ENCODE measurements at regions not wholly inside any gene's neighbourhood (a gene's known extent, or its start where the extent isn't known, plus 50 kb on each side); places are given as distances from the start of the nearest gene placed in this dataset.
"Not testable (repeated sequence)": the region's sequence is repeated elsewhere in the genome, so short reads cannot be mapped to it uniquely, and the experiment has no call there.

DNA sequence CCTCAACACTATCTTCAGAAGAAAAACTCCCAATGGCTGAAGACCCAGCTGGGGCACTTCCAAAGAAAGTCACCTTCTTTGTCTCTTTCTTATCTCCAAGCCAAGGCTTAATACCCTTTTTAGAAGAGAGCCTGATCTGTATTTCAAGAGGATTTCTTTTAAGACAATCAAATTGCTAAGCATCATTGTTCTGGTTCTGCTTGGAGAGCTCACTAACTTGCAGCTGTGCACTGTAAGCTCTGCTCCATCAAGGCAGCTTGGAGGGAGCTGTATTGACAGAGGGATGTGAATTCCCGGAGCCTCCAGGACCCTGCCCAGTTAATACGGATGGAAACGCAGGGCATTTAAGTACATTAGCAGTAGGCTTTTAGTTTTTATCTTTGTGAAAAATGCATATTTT, 253.1 kb downstream of the TDRD15 start:
- H3K9me3 Mint-ChIP-seq, result peaks cover 0 to 12% (median 4%) of the 10 kb centered on the region in 7 donors
- H3K27ac Mint-ChIP-seq, result no peak overlapping the region
- no peaks in the 10 kb centered on the region for H3K4me1 Mint-ChIP-seq
- no peak for DNase-seq
- no peak for ATAC-seq (ENCODE audit: low read depth in 2 of 2)
- H3K36me3 Mint-ChIP-seq, result no peaks in the 10 kb centered on the region
- H3K27me3 Mint-ChIP-seq, result no peaks in the 10 kb centered on the region
- no peak overlapping the region for H3K4me3 Mint-ChIP-seq

DNA sequence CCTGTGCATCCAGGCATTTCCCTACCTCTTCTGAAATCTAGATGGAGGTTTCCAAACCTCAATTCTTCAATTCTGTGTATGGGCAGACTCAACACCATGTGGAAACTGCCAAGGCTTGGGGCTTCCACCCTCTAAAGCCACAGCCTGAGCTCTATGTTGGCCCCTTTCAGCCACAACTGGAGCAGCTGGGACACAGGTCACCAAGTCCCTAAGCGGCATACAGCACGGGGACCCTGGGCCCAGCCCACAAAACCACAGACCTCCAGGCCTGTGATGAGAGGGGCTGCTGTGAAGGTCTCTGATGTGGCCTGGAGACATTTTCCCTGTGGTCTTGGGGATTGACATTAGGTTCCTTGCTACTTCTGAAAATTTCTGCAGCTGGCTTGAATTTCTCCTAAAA, 255.4 kb downstream of the TDRD15 start:
- no peak for ATAC-seq (ENCODE audit: low read depth in 2 of 2)
- no peaks in the 10 kb centered on the region for H3K27me3 Mint-ChIP-seq
- no peaks in the 10 kb centered on the region for H3K4me1 Mint-ChIP-seq
- H3K36me3 Mint-ChIP-seq, result no peaks in the 10 kb centered on the region
- H3K9me3 Mint-ChIP-seq, result peaks cover 0 to 12% (median 3%) of the 10 kb centered on the region in 7 donors
- H3K27ac Mint-ChIP-seq, result no peak overlapping the region
- no peak for DNase-seq
- H3K4me3 Mint-ChIP-seq, result no peak overlapping the region

DNA sequence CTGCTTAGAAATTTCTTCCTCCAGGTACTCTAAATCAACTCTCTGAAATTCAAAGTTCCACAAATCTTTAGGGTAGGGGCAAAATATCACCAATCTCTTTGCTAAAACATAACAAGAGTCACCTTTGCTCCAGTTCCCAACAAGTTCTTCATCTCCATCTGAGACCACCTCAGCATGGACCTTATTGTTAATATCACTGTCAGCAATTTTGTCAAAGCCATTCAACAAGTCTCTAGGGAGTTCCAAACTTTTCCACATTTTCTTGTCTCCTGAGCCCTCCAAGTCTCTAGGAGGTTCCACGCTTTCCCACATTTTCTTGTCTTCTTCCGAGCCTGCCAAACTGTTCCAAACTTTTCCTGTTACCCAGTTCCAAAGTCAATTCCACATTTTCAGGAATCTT, 255.9 kb downstream of the TDRD15 start:
- ATAC-seq (ENCODE audit: low read depth in 2 of 2); H3K4me1 Mint-ChIP-seq; H3K4me3 Mint-ChIP-seq; H3K27me3 Mint-ChIP-seq; H3K36me3 Mint-ChIP-seq; H3K27ac Mint-ChIP-seq; DNase-seq: not testable (repeated sequence)
- peaks cover 0 to 12% (median 3%) of the 10 kb centered on the region in 7 donors for H3K9me3 Mint-ChIP-seq

DNA sequence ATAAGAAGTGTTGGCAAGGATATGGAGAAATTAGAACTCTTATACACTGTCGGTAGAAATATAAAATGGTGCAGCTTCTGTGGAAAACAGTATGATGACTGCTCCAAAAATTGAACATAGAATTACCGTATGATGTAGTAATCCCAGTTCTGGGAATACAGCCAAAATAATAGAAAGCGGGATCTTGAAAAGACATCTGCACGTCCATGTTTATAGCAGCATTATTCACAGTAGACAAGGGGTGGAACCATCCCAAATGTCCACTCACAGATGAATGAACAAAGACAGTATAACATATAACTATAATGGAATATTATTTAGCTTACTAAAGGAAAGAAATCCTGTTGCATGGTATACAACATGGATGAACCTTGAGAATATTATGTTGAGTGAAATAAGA, 257.7 kb downstream of the TDRD15 start:
- no peaks in the 10 kb centered on the region for H3K4me1 Mint-ChIP-seq
- no peak for ATAC-seq (ENCODE audit: low read depth in 2 of 2)
- DNase-seq, result no peak
- no peaks in the 10 kb centered on the region for H3K27me3 Mint-ChIP-seq
- peaks cover 0 to 12% (median 3%) of the 10 kb centered on the region in 7 donors for H3K9me3 Mint-ChIP-seq
- no peaks in the 10 kb centered on the region for H3K36me3 Mint-ChIP-seq
- no peak overlapping the region for H3K4me3 Mint-ChIP-seq
- no peak overlapping the region for H3K27ac Mint-ChIP-seq

DNA sequence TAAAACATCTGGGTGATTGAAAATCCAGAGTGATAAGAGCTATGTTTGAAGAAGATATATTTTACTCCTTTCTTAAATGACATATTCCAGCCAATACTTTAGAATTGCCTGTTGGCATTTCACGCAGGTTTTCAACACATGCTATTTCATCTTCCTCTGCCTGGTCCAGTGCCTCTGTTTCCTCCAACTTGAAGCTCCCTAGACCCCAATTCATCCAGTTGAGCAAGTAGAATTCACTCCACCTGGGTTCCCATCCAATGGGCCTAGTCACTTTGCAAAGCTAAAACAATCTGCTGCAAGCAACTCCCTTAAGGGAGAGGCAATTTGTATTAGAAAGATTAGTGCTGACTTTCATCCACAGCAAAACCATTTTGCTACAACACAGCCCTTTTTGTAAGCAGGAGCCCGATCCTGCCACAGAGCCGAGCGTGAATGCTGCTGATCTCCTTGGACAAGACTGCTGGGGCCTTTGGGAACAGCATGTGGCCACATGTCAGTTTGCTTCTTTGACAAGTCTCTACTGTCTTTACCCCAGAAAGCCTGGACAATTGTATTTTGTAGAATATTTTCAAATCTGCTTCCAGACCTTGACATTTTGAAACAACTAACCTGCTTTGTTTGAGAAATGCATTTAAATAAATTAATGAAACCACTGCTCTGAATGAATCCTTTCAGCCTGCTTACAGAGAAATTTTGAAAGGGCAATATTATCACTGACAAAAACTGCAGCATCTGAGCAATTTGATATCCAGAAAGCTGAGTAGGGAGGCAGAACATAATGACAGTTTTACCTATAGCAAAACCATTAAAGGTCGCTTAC, 259.1 kb downstream of the TDRD15 start:
- Mint-ChIP-seq H3K36me3 (no peaks in the 10 kb centered on the region), H3K9me3 (peaks cover 0 to 12% (median 4%) of the 10 kb centered on the region in 7 donors), H3K27me3 (peaks cover 0 to 4% (median 0%) of the 10 kb centered on the region in 3 donors), H3K4me1 (no peaks in the 10 kb centered on the region), H3K4me3 (no peak overlapping the region), H3K27ac (peak overlapping the region in 1 of 6 donors; percentile 21)
- DNase-seq, result no peak
- ATAC-seq (ENCODE audit: low read depth in 2 of 2), result no peak

DNA sequence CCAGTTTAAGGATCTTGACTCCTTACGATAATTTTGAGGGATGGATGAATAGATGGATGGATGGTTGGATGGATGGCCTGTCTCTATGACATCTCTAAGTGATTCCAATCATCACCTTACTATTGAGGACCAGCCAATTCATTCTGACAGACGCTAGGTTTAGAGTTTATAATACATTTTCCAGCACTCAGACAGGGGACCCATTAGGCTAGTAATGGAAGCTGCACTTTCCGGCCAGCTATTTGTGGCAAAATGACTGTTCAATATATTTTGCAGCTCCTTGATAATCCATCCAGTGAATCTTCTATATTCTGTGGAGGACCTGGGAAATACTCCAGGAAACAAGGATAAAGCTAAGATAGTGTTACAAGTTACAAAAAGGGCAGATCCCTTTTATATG, 262.9 kb downstream of the TDRD15 start:
- Mint-ChIP-seq H3K4me1 (no peaks in the 10 kb centered on the region), H3K9me3 (peaks cover 0 to 7% (median 1%) of the 10 kb centered on the region in 7 donors), H3K36me3 (no peaks in the 10 kb centered on the region), H3K27me3 (peaks cover 0 to 10% (median 6%) of the 10 kb centered on the region in 3 donors), H3K4me3 (no peak overlapping the region), H3K27ac (no peak overlapping the region)
- ATAC-seq (ENCODE audit: low read depth in 2 of 2) (no peak), DNase-seq (no peak)

DNA sequence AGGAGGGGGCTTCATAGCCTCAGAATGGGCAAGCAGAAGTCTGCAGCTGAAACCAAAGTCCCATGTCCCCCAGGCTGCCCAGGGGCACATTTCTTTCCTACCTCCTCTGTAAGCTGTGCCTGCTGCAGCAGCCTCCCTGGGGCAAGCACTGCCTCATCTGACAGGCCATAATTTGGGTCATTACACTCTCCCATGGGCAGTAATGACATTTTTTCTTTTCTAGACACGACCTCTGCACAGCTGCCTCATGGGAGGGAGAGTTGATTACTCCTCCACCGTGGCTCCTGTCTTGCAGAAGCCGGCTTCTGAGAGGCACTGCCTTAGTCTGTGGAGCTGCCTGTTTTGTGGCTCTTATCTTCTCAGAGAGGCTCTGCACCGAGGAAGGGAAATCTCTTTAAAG, 268.9 kb downstream of the TDRD15 start:
- H3K36me3 Mint-ChIP-seq, result no peaks in the 10 kb centered on the region
- H3K27ac Mint-ChIP-seq, result no peak overlapping the region
- no peaks in the 10 kb centered on the region for H3K4me1 Mint-ChIP-seq
- no peak overlapping the region for H3K4me3 Mint-ChIP-seq
- DNase-seq, result no peak
- peaks cover 5 to 16% (median 15%) of the 10 kb centered on the region in 3 donors for H3K27me3 Mint-ChIP-seq
- ATAC-seq (ENCODE audit: low read depth in 2 of 2), result no peak
- peaks cover 0 to 13% (median 0%) of the 10 kb centered on the region in 7 donors for H3K9me3 Mint-ChIP-seq

DNA sequence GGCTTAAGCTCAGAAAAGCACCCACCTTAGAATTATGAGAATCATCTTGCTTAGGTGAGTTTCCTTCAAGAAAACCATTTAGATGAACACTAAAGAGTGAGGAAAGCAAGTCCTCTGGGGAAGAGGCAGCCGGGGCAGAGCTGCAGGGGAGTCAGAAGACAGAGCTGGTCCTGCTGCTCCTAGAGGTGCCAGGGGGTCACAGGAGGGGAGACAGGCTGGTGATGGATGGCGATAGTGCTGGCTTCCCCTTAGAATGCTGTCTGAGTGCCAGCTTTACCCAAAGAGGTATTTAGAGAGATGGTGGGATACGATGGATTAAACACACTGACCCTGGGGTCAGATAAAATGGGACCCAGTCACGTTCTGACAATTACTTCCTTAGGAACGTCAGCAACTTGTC, 269.4 kb downstream of the TDRD15 start:
- H3K9me3 Mint-ChIP-seq, result peaks cover 0 to 11% (median 0%) of the 10 kb centered on the region in 7 donors
- H3K4me3 Mint-ChIP-seq, result no peak overlapping the region
- H3K27me3 Mint-ChIP-seq, result peaks cover 5 to 15% (median 10%) of the 10 kb centered on the region in 3 donors
- ATAC-seq (ENCODE audit: low read depth in 2 of 2) (no peak), DNase-seq (no peak)
- no peaks in the 10 kb centered on the region for H3K4me1 Mint-ChIP-seq
- no peak overlapping the region for H3K27ac Mint-ChIP-seq
- H3K36me3 Mint-ChIP-seq, result no peaks in the 10 kb centered on the region

DNA sequence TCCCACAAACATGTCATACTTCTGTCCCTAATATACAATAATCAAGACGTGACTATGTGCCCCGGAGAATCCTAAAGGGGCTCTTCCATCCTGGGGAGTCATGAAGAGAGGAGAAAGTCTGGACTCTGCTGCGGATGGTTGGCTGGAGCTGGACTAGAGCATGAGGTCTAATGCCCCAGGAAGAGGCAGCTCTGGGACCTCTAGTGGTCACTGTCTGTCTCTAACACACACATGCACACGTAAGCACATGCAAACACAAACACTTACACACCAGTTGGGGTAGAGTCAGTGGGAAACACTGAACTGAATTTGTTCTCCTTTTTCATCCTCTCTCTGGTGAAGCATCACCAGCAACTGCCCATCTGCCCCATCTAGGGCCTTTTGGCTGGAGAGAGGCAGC, 271.6 kb downstream of the TDRD15 start:
- H3K36me3 Mint-ChIP-seq, result no peaks in the 10 kb centered on the region
- no peak overlapping the region for H3K27ac Mint-ChIP-seq
- H3K4me1 Mint-ChIP-seq, result no peaks in the 10 kb centered on the region
- DNase-seq, result no peak
- ATAC-seq (ENCODE audit: low read depth in 2 of 2), result no peak
- H3K4me3 Mint-ChIP-seq, result no peak overlapping the region
- peaks cover 5 to 10% (median 6%) of the 10 kb centered on the region in 3 donors for H3K27me3 Mint-ChIP-seq
- peaks cover 0 to 7% (median 0%) of the 10 kb centered on the region in 7 donors for H3K9me3 Mint-ChIP-seq

DNA sequence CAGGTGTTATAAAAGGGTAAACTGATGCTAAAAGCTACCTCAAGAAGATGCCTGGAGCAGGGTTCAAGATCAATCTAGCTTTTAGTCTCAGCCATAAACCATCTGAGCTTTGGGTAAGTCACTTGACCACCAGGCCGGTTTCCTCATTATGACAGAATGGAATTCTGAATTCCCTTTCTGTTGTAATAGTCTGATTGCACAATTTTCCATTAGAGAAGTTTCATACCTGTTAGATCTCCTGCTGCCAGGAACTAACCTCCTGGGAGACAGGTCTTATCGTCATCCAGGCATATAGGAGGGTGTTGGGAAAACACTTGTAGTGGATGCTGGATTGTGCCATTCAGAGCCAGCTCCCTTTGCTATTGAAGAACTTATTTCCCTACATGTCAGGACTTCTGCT, 272.5 kb downstream of the TDRD15 start:
- Mint-ChIP-seq H3K27ac (no peak overlapping the region), H3K4me1 (no peaks in the 10 kb centered on the region), H3K9me3 (peaks cover 0 to 12% (median 0%) of the 10 kb centered on the region in 7 donors), H3K4me3 (no peak overlapping the region), H3K27me3 (peaks cover 5 to 10% (median 6%) of the 10 kb centered on the region in 3 donors), H3K36me3 (no peaks in the 10 kb centered on the region)
- no peak for DNase-seq
- ATAC-seq (ENCODE audit: low read depth in 2 of 2), result no peak

DNA sequence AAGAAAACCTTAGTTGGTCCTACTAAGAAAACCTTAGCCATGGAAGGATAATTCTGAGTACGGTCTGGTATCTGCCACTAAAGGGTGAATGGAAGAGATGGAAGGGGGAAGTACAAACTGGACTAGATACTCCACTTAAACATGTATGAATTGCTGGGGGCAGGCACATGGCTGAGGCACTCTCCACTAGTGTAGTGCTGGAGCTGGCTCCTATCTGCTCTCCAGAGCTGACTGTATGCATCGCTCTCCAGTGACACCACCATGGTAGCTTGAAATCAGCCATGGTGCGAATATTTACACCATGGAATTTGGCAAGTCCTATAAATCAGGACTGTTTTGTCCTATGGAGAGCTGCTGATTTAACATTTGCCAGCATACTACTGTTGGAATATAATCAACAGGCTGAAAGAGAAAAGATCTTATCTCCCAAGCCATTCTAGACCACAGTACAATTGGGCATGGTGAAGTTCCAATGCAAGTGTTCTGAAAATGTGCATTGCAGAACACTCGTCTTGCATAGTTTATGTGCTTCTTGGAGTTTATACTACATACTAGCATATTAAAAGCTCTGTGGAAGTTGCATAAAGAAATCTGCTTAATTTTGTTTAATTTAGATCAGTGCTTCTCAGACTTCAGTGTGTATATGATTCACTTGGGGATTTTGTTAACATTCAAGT, 277.4 kb downstream of the TDRD15 start:
- Mint-ChIP-seq H3K27ac (no peak overlapping the region), H3K4me3 (no peak overlapping the region), H3K27me3 (no peaks in the 10 kb centered on the region), H3K36me3 (no peaks in the 10 kb centered on the region), H3K4me1 (no peaks in the 10 kb centered on the region), H3K9me3 (peaks cover 0 to 10% (median 2%) of the 10 kb centered on the region in 7 donors)
- DNase-seq (no peak), ATAC-seq (ENCODE audit: low read depth in 2 of 2) (no peak)

DNA sequence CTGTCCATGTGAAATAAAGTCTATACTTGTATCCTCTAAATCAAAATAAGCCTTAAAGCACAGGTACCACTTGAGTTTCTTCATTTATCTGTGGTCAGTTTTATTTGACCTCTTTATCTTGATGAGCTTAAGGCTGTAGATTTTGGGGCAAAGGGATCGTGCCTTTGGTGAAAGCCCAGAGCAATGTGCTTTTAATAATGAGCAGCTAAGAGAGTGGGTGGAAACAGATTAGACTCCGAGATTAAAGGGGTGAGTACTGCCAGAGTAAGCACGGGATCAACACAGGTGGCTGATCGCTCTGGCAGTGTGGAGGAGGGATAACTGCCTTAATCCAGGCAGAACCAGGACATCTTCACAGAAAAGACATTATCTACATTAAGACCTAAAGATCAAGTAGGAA, 280.4 kb downstream of the TDRD15 start:
- no peaks in the 10 kb centered on the region for H3K27me3 Mint-ChIP-seq
- no peak overlapping the region for H3K4me3 Mint-ChIP-seq
- no peak for DNase-seq
- no peaks in the 10 kb centered on the region for H3K4me1 Mint-ChIP-seq
- no peak overlapping the region for H3K27ac Mint-ChIP-seq
- H3K36me3 Mint-ChIP-seq, result no peaks in the 10 kb centered on the region
- peaks cover 0 to 10% (median 2%) of the 10 kb centered on the region in 7 donors for H3K9me3 Mint-ChIP-seq
- no peak for ATAC-seq (ENCODE audit: low read depth in 2 of 2)

DNA sequence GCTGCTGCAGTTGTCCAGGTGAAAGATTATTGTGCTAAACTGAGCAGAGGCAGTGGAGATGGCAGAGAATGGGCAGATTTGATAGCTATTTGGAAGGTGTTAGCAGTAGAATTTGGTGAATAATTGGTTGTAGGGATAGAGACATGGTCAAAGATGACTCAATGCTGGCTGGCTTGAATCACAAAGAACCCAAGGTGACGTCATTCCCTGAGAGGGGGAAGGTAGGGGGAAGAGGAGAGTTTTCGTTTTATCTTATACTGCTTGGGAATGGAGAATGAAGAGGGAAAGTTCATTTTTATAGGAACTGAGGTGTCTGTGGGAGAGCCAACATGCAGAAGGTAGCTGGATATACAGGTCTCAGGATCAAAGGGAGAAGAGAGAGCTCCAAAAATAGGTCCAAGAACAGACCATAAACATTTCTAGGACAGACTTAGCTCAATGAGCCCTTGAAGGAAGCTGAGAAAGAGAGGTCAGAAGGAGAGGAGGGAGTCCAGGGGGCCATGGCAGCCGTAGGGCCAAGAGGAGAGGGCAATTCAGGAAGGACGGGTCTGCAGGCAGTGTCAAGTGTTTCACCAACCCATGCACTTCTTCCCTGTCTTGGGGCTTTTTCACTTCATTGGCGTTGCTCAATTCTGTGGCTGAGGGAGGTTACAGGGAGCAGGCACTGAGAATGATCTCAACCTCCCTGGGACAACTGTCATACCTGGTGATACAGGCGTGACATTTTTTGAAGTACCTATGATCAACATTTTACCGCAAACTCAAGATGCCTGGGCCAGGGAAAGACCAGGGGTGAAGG, 281.3 kb downstream of the TDRD15 start:
- no peaks in the 10 kb centered on the region for H3K27me3 Mint-ChIP-seq
- H3K4me3 Mint-ChIP-seq, result no peak overlapping the region
- H3K9me3 Mint-ChIP-seq, result peaks cover 0 to 13% (median 4%) of the 10 kb centered on the region in 7 donors
- no peak for DNase-seq
- H3K4me1 Mint-ChIP-seq, result no peaks in the 10 kb centered on the region
- H3K36me3 Mint-ChIP-seq, result no peaks in the 10 kb centered on the region
- ATAC-seq (ENCODE audit: low read depth in 2 of 2), result no peak
- no peak overlapping the region for H3K27ac Mint-ChIP-seq
